HG03342 (cell line): ENCODE measurements at regions not wholly inside any gene's neighbourhood (a gene's known extent, or its start where the extent isn't known, plus 50 kb on each side); places are given as distances from the start of the nearest gene placed in this dataset.
"Not testable (repeated sequence)": the region's sequence is repeated elsewhere in the genome, so short reads cannot be mapped to it uniquely, and the experiment has no call there.

Experiments used
- ATAC-seq: cut with Tn5 transposase; IDR thresholded peaks from one replicate; pipeline ENCODE4 v1.9.1; 2021; ENCODE audit warnings: mild to moderate bottlenecking, moderate library complexity; ENCODE audit not compliant: unreplicated experiment

DNA sequence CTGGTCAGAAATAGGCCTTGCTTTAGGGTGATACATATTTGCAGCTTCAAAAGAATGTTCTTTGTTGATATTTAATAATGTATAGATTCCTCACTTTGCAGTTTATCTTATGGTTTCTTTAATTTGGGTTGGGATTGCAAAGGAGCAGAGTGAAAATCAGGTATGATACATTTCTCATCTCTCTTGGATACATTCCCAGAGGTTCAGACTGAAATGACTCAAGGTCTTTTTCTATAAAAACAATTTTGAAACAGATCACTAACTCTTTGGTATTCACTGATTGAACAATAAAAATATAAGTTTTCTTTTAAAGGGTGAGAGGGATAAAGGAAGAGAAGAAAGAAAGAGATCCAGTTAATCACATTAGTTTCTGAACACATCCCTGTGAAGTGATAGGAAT is 606.5 kb upstream of the CAMK1G start:
- no peak for ATAC-seq

DNA sequence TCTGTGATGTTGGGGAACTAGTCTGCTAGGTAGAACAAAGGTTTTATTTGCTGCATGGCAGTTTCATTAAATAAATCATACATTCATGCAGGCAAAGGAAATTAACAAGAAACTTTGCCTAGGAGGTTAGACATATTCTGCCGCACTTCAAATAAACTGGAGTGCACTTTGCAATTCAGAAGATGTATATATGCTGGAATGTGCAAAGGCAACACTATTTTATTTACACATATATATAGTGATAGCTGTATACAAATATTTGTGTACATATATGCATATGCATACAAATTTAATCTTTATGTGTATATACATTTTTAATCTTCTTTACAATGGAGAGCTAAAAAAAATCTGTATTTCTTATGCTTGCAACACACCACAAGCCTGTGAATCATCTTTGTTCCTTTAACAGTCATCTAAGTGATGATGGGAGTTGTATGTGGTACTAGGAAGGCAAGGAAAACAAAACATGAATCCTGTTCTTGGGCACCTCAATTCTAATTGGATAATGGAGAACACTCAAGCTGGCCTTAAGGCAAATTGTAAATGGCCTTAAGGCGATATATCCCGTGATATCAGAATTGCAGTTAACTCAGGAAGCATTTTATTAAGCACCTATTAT is 605.8 kb upstream of the CAMK1G start:
- no peak for ATAC-seq

DNA sequence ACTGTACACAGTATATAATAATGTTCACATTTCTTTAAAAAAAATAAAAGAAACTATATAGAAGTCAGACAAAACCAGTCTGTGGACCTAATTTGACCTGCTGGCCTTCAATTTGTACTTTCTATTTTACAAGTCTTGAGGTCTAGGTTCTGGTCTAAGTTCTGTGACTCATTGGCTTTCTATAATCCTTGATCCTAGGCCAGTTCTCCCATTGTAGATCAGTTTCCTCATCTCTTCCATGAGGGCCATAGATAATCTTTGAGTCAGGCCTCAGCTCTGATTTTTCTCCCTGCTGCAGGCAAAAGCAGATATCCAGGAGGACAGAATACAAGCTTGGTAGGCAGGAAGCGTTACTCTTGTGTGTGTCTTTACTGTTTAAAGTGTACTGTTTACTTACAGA is 603.7 kb upstream of the CAMK1G start:
- no peak for ATAC-seq

DNA sequence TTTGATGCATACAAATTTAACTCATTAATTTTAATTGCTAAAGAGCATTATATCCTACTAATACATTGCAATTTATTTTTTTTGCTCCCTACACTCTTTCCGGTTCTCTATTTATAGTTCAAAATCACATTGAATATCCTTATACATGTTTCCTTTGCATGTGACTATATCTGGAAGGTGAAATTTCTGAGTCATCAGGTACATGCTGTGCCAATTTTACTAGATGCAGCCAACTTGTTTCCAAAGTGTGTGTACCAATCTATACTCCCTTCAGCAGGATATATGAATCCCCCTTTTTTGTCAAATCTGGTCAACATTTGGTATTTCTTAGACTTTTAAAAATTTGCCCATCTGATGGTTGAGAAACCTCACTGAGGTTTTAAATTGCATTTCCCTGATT is 602.9 kb upstream of the CAMK1G start:
- ATAC-seq = no peak

DNA sequence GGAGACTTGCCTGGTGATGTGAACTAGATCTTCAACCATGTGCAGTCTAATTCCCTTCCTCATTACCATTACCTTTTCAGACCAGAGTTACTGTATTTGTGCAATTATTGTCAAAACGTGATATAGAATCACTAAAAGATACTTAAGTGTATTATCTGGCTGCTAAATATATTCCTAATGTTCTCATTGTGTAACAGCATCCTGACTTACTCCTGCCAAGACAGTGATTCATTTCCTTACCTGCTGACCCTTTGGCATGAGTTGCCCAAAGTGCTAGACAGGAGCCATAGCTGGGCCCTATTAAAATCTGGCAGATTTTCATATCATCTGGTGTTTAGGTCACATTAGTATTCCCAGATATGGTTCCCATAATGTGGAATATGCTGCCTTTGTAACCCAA is 598.3 kb upstream of the CAMK1G start:
- no peak for ATAC-seq

DNA sequence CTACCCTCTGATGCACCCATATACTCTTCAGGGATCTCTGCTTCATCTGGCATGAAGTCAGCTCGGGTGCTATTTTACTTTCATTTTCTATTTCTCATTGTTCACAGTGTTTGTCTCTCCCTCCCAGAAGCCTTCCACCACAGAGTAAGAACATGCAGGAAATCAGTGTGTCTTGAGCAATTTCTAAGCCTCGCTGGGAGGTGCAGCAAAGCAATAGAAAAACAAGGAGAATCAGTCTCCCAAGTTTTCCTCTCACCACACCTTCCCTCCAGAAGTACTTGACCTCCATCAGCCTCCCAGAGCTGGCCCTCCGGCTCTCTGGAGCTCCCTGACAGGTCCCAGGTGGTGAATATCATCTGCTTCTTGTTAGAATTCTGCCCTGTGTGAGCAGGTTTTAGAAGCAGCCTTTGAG is 594.7 kb upstream of the CAMK1G start:
- peak; percentile 99 for ATAC-seq

DNA sequence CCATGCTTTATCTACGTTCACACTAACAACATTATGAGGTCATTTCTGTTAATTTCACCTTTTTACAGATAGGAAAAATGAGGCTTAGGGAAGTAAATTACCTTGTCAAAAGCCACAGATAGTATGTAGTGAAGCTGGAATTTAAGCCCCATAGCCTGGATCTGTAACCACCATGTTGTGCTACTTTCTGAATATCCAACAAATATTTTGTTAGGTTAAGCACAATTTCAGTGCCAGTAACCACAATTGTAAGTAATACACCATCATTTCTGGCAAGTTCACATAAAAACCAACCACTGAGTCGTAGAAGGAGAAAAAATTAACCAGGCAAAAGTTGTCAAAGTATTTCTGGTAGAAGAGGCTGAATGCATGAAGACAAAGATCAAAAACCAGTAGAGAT is 593.1 kb upstream of the CAMK1G start:
- ATAC-seq = no peak

DNA sequence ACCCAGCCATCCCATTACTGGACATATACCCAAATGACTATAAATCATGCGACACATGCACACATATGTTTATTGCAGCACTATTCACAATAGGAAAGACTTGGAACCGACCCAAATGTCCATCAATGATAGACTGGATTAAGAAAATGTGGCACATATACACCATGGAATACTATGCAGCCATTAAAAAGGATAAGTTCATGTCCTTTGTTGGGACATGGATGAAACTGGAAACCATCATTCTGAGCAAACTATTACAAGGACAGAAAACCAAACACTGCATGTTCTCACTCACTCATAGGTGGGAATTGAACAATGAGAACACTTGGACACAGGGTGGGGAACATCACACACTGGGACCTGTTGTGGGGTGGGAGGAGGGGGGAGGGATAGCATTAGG is 586.5 kb upstream of the CAMK1G start:
- ATAC-seq = not testable (repeated sequence)

DNA sequence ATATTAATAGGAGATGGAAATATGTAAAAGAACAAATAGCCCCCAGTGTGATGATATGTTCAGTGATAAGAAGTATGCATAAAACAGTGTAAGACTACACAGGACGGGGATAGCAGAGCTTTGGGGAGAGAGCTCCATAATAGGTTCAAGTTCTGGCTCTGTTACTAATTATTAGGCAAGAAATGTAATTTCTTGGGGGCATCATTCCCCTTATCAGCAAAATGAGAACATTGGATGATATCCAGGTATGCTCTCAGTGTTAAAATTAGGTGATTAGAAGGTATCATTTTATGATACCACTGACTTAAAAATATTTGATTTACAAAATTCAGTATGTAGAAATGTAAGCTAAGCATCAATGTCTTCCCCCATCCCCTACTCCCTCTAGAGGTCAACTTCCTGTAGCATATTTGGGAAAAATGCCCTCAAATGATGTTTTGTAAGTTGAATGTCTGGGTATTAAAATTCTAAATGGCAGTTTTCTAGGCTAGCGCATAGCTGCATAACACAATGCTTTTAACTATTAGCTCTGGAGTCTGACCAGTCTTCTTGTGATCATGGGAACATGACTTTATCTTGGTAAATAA is 585.7 kb upstream of the CAMK1G start:
- no peak for ATAC-seq

DNA sequence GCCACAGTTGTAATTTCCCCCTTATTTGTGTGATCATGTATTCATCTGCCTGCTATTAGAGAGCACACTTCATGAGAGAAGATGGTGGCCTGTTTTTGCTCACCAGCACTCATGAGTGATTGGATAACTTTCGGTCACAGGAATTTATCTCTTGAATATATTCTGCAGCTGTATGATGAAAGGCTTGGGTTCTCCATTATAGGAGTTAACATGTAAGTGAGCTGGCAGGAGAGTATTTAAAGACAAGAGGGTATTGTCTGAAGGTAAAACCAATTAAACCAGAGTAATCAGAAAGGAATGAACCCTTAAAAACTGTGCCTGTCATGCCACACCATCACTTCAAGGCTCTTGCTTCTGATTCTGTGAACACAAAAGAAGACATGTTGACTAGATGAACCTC is 574.9 kb upstream of the CAMK1G start:
- ATAC-seq = no peak

DNA sequence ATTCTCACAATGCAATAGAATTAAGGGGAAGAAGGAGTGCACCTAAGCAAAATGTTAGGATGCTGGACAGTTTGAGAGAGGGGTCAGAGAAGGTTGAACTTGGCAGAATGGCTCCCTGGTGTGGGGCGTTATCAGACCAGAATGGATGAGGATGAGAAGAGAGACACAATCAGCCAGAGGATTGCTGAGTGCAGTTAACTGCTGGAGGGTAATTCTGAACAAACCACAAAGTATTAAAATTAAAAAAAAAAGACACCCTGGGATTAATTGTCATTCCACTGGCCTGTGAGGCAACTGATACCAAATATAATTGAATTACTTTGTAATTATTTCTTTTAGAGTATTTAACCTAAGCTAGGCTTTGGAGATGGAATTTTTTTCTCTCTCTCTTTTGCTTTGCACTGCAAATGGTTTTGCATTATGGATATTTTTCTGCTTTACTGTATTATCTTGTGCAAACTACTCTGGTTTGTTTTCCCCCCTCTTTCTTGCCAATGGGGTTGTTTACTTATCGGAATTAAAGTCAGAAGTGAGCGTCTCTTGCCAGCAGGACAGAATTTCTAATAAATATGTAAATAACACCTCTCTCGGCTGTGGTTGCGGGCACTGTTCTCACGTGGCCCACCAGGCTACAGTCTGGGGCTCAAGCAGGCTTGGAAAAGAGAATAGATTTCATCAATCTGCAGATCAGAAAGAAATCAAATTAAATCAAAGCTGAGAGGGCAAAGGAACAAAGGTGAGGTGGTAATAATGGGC is 572.9 kb upstream of the CAMK1G start:
- ATAC-seq = no peak

DNA sequence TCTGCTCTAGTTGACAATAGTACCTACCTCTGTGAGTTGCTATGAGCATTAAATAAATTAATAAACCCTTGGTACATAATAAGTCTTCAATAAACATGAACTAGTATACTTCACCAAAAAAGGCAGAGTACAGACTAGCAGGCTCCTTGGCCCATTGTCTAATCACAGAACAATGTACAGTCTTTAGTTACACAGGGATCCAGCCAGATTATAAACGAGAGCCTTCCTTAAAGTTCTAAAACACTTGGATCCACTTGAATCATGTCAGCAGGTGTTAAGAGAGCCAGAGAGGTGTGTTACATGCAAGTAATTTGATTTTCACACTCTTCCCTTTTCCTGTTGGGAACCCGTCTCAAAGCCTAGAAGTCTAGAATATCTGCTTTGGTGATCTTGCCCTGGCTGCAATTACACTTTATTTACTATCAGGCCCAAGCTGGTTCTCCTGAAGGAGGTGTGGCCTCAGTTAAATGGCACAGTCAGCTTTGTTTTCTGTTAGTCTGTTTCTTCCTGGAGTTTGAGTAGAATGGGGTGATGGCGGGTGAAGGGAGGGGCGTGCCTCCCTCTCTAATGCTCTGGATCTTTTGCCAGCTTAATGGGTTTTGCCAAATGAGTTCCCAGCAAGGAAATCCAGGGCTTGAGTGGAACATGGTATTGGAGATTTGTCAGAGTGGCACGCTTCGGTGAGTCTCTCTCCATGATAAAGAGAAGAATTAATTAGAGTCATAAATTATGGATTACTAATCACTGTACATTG is 570.9 kb upstream of the CAMK1G start:
- ATAC-seq = no peak

DNA sequence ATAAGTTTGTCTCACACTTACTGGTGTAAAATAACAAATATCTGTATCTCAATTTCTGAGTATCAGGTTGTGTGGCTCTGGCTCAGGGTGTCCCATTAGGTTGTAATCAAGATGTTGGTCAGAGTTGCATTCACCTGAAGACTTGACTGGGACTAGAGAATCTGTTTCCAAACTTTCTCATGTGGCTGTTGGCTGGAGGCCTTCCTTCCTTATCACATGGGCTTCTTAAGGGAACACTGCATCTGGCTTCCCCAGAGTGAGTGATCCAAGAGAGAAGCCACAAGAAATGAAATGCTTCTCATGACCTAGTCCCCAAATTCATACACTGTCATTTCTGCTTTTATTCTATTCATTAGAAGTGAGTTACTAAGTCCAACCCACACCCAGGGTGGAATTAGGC is 568.4 kb upstream of the CAMK1G start:
- ATAC-seq = no peak

DNA sequence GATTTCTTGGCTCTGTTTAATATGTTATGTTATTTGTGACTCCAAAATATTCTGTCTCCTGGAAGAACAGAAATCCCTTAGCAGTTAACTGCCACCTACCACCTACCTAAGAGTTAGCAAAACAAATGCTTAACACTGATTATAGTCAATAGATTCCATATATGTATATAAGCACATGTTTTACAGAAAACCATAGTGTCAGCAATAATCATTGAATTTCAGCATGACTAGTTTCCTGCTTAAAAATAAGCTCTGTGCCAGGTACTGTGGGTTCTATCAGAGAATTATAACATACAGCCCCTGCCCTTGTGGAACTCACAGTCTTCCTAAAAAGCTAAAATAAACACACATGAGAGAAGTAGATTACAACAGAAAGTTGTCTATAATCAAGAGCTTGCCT is 561.9 kb upstream of the CAMK1G start:
- ATAC-seq = no peak

DNA sequence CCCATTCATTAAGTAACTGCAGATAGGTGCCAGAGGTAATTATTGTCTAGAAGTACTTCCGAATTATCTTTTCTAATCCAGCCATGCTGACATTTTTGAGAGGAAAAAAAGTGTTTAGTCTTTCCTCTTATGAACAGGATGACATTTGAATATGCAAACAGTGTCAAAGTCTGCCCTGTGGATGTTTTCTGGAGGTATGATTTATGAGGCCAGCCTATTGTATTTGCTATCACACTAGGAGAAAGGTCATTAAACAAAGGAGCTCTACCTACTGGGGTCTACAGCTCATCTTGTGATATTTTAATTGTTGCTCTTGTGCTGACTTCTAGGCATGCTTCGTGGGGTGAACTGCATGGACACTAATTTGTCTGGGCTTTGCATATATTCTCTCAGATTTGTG is 559.7 kb upstream of the CAMK1G start:
- ATAC-seq = no peak

DNA sequence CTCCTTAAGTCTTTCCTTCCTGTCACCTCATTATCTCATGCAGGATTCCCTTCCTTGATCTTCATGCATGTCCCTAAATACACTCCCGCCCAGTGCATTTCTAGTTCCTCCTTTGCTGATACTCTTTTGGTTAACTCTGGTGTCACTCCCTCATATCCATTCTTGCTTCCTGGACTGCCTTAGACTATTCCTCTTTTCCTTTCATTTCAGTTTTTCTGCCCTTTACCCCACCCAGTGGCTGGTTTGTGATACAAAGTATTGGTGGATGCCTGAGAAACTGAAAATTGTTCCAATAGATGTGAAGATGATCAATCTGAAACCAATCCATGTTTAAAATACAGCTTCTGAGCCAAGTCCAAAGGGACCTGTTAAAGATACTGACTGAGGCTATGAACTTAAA is 553.8 kb upstream of the CAMK1G start:
- ATAC-seq = no peak

DNA sequence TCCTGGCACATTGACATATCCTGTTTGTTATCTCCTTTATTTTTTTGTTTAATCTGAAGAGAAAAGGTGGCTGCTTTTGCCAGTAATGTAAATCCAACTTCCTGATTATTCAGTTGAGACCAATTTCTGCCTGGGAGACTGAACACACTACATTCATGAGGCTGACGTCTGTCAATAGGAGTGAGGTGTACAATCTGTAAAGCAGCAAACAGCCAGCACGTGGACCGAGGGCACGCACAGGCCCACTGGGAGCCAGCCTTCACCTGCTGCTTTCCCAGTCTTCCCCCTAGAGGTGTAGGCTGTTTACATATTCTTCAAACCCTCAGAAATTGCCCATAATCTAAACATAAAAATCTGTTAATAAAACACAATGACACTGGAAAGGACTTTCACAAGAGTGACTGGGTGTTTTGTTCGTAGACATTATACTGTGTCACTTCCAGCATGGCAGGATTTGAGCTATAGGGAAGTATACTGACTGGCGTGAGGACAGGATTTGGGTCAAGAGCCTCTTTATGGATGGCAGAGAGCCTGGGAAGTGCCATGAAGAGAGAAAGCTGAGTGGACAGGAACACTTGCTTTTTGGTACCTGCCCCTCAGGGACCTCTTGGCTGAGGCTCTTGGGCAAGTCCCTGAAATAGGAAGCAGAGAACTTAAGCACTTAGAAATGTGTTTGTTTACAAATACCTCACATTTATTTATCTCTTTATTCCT is 552.9 kb upstream of the CAMK1G start:
- no peak for ATAC-seq

DNA sequence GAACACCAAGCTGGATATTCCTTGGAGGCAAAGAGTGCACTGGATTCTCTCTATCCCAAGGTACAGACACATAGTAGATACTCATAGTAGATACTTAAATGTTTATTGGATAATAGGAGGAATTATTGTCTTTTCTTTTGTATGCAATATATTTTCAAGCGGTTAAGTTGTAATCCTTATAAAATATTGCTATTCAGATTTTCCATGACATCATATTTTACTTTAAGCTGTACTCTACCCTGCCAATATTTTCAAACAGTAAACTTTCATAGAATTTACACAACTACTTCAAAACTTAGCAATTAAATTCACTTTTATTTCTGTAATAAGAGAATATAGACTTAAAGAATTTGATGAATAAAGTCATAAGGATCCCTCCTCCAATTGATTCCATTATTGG is 546.5 kb upstream of the CAMK1G start:
- no peak for ATAC-seq

DNA sequence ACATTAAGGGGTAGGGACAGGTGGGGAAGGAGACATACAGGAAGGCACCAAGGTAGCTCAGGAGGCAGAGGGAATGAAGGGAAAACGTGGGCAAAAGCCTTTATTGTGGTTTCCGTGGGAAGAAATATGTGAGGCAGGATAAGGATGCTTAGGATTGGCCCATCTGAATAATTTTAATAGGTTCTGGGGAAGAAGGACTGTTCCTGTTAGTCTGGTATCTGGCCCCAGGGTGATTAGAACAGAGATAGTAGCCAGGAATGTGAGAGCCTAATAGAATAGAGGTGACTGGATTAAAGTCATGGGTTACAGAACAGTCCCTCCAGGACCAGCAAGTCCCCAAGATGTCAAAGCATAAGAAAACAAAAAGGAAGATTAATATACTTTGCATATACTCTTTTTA is 545.2 kb upstream of the CAMK1G start:
- ATAC-seq = no peak

DNA sequence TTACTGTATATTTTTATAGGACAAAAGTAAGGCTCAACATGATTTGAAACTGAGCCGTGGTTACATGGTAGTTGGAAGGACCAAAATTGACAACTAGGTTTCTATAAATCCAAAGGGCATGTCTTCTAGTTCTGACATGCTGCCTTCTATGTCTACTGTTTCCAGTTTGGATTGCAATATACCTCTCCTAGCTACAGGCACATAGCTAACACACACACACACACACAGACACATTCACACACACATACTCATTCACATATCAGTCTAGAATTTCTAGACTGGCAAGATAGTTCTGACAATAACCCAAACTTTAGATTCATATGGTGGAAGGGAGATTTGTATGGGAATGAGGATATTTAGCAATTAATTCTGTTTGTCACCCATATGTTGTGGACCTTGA is 544.8 kb upstream of the CAMK1G start:
- no peak for ATAC-seq

DNA sequence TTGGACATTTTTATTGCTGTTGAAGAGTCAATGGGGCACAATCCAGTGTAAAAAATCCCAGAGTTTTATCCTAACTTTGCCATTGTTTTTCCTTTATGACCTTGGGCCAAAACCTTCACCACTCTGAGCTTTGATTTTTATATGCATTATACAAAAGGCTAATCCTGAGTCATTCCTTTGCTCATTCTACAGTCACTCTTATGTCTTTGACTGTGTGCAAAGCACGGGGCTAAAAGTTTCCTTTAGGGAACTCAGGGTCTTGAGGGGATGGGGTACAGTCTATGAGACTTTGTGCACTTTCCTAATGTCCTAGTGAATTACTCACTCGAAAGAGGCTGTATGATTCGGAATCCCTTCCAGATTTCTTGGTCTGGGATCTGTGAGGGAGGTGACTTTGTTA is 543.2 kb upstream of the CAMK1G start:
- no peak for ATAC-seq
